B cell (primary cell): ENCODE measurements at regions not wholly inside any gene's neighbourhood (a gene's known extent, or its start where the extent isn't known, plus 50 kb on each side); places are given as distances from the start of the nearest gene placed in this dataset.

ENCODE experiments used
- EZH2 ChIP-seq: IDR thresholded peaks from 2 replicates; pipeline ENCODE4 v1.6.1; 2012; ENCODE audit warnings: borderline replicate concordance, low read depth, mild to moderate bottlenecking, moderate library complexity, low read length; ENCODE audit not compliant: insufficient read depth, poor library complexity, severe bottlenecking
- TF ChIP-seq, protein P1 (sequence below): fragments of 200-600 bp; IDR thresholded peaks from one replicate; pipeline ENCODE4 v1.8.0; 2022; ENCODE audit warnings: antibody characterized with exemption, mild to moderate bottlenecking

GRCh38 chr6:163741743-163742363, 327.3 kb downstream of the QKI start:
- TF ChIP-seq, protein P1, sequence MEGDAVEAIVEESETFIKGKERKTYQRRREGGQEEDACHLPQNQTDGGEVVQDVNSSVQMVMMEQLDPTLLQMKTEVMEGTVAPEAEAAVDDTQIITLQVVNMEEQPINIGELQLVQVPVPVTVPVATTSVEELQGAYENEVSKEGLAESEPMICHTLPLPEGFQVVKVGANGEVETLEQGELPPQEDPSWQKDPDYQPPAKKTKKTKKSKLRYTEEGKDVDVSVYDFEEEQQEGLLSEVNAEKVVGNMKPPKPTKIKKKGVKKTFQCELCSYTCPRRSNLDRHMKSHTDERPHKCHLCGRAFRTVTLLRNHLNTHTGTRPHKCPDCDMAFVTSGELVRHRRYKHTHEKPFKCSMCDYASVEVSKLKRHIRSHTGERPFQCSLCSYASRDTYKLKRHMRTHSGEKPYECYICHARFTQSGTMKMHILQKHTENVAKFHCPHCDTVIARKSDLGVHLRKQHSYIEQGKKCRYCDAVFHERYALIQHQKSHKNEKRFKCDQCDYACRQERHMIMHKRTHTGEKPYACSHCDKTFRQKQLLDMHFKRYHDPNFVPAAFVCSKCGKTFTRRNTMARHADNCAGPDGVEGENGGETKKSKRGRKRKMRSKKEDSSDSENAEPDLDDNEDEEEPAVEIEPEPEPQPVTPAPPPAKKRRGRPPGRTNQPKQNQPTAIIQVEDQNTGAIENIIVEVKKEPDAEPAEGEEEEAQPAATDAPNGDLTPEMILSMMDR: no peak
- no peak for TF ChIP-seq EZH2
